DOHH2 (cell line): ENCODE measurements at regions not wholly inside any gene's neighbourhood (a gene's known extent, or its start where the extent isn't known, plus 50 kb on each side); places are given as distances from the start of the nearest gene placed in this dataset.

Experiments
- H3F3A ChIP-seq: fragments of 200-600 bp; sonication (generic), shearing (Covaris generic); 2 replicates; pipeline ENCODE4 v1.6.0; 2016; ENCODE audit warnings: antibody characterized with exemption, mild to moderate bottlenecking; ENCODE audit not compliant: control insufficient read depth, insufficient read depth
- H3K27ac ChIP-seq: fragments of 200-600 bp; sonication (generic); 2 replicates; pipeline ENCODE4 v1.5.1; 2014; ENCODE audit warnings: low read depth, mild to moderate bottlenecking, low read length, moderate library complexity
- H3K27me3 ChIP-seq: fragments of 200-600 bp; sonication (generic); 2 replicates; pipeline ENCODE4 v1.6.1; 2014; ENCODE audit warnings: mild to moderate bottlenecking, low read length, mixed read lengths; ENCODE audit not compliant: control insufficient read depth
- H3K36me3 ChIP-seq: fragments of 200-600 bp; sonication (generic); 2 replicates; pipeline ENCODE4 v1.6.1; 2014; ENCODE audit warnings: mild to moderate bottlenecking, low read length, moderate library complexity, mixed read lengths; ENCODE audit not compliant: control insufficient read depth
- H3K4me1 ChIP-seq: fragments of 200-600 bp; sonication (generic); 2 replicates; pipeline ENCODE4 v1.6.1; 2014; ENCODE audit warnings: mild to moderate bottlenecking, low read length, mixed read lengths; ENCODE audit not compliant: control insufficient read depth
- H3K4me2 ChIP-seq: fragments of 200-600 bp; sonication (generic); 2 replicates; pipeline ENCODE4 v1.6.0; 2014; ENCODE audit warnings: mild to moderate bottlenecking, low read length, moderate library complexity
- H3K4me3 ChIP-seq: fragments of 200-600 bp; sonication (generic); 2 replicates; pipeline ENCODE4 v1.5.1; 2014; ENCODE audit warnings: mild to moderate bottlenecking, low read length, mixed read lengths
- H3K79me2 ChIP-seq: fragments of 200-600 bp; sonication (generic); 2 replicates; pipeline ENCODE4 v1.6.1; 2014; ENCODE audit warnings: mild to moderate bottlenecking, low read length, mixed read lengths; ENCODE audit not compliant: control insufficient read depth
- H3K9me2 ChIP-seq: fragments of 200-600 bp; sonication (generic); replicated peaks from 2 replicates; pipeline ENCODE4 v1.6.1; 2014; ENCODE audit warnings: mild to moderate bottlenecking, low read length, mixed read lengths; ENCODE audit not compliant: control insufficient read depth
- H3K9me3 ChIP-seq: fragments of 200-600 bp; sonication (generic); 2 replicates; pipeline ENCODE4 v1.6.1; 2014; ENCODE audit warnings: antibody characterized with exemption, low read length, mixed read lengths; ENCODE audit not compliant: control insufficient read depth, insufficient read depth
- H4K20me1 ChIP-seq: fragments of 200-600 bp; sonication (generic); 2 replicates; pipeline ENCODE4 v1.6.0; 2014; ENCODE audit warnings: low read depth, mild to moderate bottlenecking, antibody characterized with exemption, low read length, moderate library complexity; ENCODE audit not compliant: control insufficient read depth, insufficient read depth
- EZH2phosphoT487 ChIP-seq: fragments of 200-600 bp; sonication (generic); IDR thresholded peaks from 2 replicates; pipeline ENCODE4 v1.6.1; 2017; ENCODE audit warnings: borderline replicate concordance, mild to moderate bottlenecking, antibody characterized with exemption, low read length, moderate library complexity, mixed read lengths
- TF ChIP-seq, protein P1 (sequence below): fragments of 200-600 bp; sonication (generic); IDR thresholded peaks from one replicate; pipeline ENCODE4 v1.5.1; 2014; ENCODE audit warnings: antibody characterized with exemption, mild to moderate bottlenecking, low read depth, low read length; ENCODE audit not compliant: poor library complexity, severe bottlenecking

DNA sequence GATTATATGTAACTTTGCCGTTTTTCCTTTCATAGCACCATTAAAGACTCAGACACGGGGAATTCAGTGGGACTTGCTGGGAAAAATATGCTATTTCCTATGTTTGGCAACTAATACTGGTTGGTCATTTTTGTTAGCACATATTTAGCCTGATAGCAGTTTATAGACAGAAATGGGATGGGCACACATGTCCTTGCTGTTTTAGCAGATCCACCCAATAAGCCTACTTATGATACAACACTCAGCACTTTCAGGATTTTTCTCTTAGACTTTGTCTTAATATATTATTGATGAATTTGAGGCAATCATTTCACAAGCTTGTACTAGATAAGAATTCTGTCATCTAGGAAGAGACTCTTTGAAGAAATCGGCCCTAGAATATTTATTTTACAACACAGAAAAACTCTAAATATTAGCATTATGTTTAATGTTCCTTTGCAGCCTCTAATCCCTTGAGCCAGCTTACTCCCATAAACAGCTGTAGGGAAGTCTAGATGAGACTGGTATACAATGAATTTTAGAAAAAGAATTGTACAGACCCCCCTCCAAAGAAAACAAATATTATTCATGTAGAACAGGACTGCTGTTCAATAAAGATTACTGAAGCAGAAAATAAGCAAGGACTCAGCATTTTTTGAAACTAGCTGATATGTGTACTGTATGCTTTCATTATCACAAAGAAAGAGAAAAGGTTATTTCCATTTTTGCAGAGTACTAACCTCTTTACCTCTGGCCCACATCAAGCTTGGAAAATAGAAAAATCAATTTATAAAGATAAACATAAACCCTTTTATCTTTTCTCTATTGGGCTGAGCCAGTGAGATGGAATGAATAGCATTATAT, 656.8 kb upstream of the SGO1 start:
- Histone ChIP-seq H3K27me3 (no peaks in the 10 kb centered on the region), H3K4me1 (no peaks in the 10 kb centered on the region), H3K9me3 (no peaks in the 10 kb centered on the region), H3K4me2 (no peak overlapping the region), H3K79me2 (no peaks in the 10 kb centered on the region), H3K4me3 (no peak overlapping the region), H4K20me1 (no peaks in the 10 kb centered on the region), H3K36me3 (no peaks in the 10 kb centered on the region), H3K27ac (no peak overlapping the region), H3K9me2 (no peaks in the 10 kb centered on the region), H3F3A (no peaks in the 10 kb centered on the region)
- TF ChIP-seq, protein P1, sequence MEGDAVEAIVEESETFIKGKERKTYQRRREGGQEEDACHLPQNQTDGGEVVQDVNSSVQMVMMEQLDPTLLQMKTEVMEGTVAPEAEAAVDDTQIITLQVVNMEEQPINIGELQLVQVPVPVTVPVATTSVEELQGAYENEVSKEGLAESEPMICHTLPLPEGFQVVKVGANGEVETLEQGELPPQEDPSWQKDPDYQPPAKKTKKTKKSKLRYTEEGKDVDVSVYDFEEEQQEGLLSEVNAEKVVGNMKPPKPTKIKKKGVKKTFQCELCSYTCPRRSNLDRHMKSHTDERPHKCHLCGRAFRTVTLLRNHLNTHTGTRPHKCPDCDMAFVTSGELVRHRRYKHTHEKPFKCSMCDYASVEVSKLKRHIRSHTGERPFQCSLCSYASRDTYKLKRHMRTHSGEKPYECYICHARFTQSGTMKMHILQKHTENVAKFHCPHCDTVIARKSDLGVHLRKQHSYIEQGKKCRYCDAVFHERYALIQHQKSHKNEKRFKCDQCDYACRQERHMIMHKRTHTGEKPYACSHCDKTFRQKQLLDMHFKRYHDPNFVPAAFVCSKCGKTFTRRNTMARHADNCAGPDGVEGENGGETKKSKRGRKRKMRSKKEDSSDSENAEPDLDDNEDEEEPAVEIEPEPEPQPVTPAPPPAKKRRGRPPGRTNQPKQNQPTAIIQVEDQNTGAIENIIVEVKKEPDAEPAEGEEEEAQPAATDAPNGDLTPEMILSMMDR, result no peak
- no peak for TF ChIP-seq EZH2phosphoT487

DNA sequence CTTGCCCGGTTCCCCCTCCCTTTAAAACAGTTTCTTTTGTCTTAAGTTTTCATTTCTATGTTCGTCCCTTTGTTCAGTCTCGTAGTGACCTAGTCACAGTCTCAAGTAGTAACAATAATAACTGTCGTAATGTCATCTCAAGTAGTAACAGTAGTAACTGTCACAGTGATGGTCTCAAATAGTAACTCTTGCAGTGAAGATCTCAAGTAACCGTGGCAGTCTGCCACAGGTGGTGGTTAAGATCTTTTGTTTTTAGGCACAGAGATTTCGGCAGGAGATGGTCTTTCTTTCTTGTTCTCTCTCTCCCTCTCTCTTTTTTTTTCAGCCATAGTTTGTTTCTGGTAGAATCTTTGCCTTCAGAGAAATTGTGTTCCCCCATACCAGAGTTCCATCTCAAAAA, 656.0 kb upstream of the SGO1 start:
- Histone ChIP-seq H3K4me3 (no peak overlapping the region), H3F3A (no peaks in the 10 kb centered on the region), H3K27me3 (no peaks in the 10 kb centered on the region), H3K79me2 (no peaks in the 10 kb centered on the region), H3K27ac (no peak overlapping the region), H3K36me3 (no peaks in the 10 kb centered on the region), H4K20me1 (no peaks in the 10 kb centered on the region), H3K4me2 (no peak overlapping the region), H3K4me1 (no peaks in the 10 kb centered on the region), H3K9me2 (no peaks in the 10 kb centered on the region), H3K9me3 (no peaks in the 10 kb centered on the region)
- TF ChIP-seq, protein P1, result no peak
- no peak for TF ChIP-seq EZH2phosphoT487

DNA sequence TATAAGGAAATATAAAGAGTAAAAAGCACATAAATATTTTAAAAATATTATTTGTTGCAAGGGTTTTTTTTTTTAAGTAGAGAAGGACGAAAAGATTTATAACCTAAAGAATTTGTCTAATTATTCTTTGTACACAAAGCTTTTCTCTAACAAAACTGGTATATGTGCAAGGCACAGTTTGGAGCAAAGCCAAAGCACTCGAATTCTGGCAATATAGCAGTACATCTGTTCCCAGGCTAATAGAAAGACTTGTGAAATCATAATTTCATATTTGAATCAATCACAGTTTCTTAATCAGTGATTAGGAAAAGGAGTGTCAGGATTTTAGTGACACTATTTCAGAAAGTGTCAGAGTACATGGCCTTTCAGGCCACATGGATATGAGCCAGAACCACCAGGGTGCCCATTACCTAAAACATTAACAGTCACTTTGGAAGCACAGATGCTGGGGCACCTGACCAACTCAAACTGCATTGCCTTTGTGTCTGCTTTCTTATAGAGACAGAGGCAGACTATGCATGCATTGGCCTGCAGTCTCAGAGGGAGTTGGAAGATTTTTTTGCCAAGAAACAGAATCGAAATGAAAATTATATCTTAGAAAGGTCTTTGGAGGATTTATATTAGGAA, 651.8 kb upstream of the SGO1 start:
- Histone ChIP-seq H3K36me3 (no peaks in the 10 kb centered on the region), H3K4me3 (no peak overlapping the region), H3F3A (no peaks in the 10 kb centered on the region), H3K9me3 (no peaks in the 10 kb centered on the region), H3K9me2 (no peaks in the 10 kb centered on the region), H3K4me2 (no peak overlapping the region), H3K4me1 (no peaks in the 10 kb centered on the region), H3K79me2 (no peaks in the 10 kb centered on the region), H3K27ac (no peak overlapping the region), H4K20me1 (no peaks in the 10 kb centered on the region), H3K27me3 (no peaks in the 10 kb centered on the region)
- TF ChIP-seq, protein P1, result no peak
- no peak for TF ChIP-seq EZH2phosphoT487
